HCT116 (cell line): ENCODE measurements at regions not wholly inside any gene's neighbourhood (a gene's known extent, or its start where the extent isn't known, plus 50 kb on each side); places are given as distances from the start of the nearest gene placed in this dataset.

Experiments used
- ATAC-seq: fragments of 200-7000 bp; cut with Tn5 transposase; 2 replicates; pipeline ENCODE4 v1.9.1; 2020; ENCODE audit warnings: mild to moderate bottlenecking, moderate library complexity
- BruUV-seq: library from RNA; stranded (reverse); fragments of 400-500 nt; replicated peaks from 2 replicates; lab custom pipeline; 2021; lab: Mats Ljungman, UMichigan
- CTCF ChIA-PET: fragments of 300-600 bp; sonication (Branson Sonifier 250); formaldehyde crosslinking; loops from one replicate; lab custom pipeline; 2021; ENCODE audit warnings: antibody characterized with exemption; lab: Charles Lee
- POLR2A ChIA-PET: fragments of 300-600, 350-600 bp; sonication (Branson Sonifier 250); formaldehyde crosslinking; loops from one replicate; lab custom pipeline; 2021; ENCODE audit warnings: antibody characterized with exemption; lab: Charles Lee
- RAD21 ChIA-PET, 2 experiments: fragments of 300-600 bp; sonication (Branson Sonifier 250); formaldehyde crosslinking; loops; one replicate each; lab custom pipeline; 2023; ENCODE audit warnings: low total read pairs in 2 of 2; ENCODE audit not compliant: uncharacterized antibody in 2 of 2, unreplicated experiment in 2 of 2, low non-redundant PET in 1 of 2; lab: Charles Lee
- DNase-seq: peaks from one replicate; pipeline ENCODE4 v3.0.0-alpha.2; 2010; ENCODE audit warnings: low read depth, low spot score
- H2AFZ ChIP-seq: fragments of 200-600 bp; shearing (Covaris generic), sonication (generic); 2 replicates; pipeline ENCODE4 v1.6.1; 2017; ENCODE audit warnings: low read depth, mixed run types, mixed read lengths, antibody characterized with exemption, low read length; ENCODE audit not compliant: poor library complexity, severe bottlenecking
- H3K27ac ChIP-seq: 2 replicates; pipeline ENCODE4 v1.5.1; 2012; ENCODE audit warnings: low read depth, low read length
- H3K27me3 ChIP-seq: fragments of 200-600 bp; sonication (generic); 2 replicates; pipeline ENCODE4 v1.6.1; 2016; ENCODE audit warnings: mixed run types, low read length, mixed read lengths; ENCODE audit not compliant: insufficient read depth
- H3K36me3 ChIP-seq, 2 experiments: fragments of 200-500 bp in 1 of 2; fragments of 200-600 bp in 1 of 2; sonication (Bioruptor generic) in 1 of 2; sonication (generic) in 1 of 2; 2 replicates each; pipeline versions ENCODE4 v1.5.1 to v1.6.1; 2014 to 2016; ENCODE audit warnings: low read length in 2 of 2, inconsistent platforms in 1 of 2, mixed read lengths in 1 of 2, mixed run types in 1 of 2; ENCODE audit not compliant: insufficient read depth in 2 of 2, control insufficient read depth in 1 of 2
- H3K4me1 ChIP-seq, 2 experiments: fragments of 200-600 bp in 1 of 2; sonication (generic) in 1 of 2; 2 replicates each; pipeline versions ENCODE4 v1.5.1 to v1.6.1; 2012 to 2017; ENCODE audit warnings: low read length in 2 of 2, inconsistent platforms in 1 of 2, mild to moderate bottlenecking in 1 of 2, mixed read lengths in 1 of 2, mixed run types in 1 of 2, moderate library complexity in 1 of 2; ENCODE audit not compliant: insufficient read depth in 2 of 2, control insufficient read depth in 1 of 2
- H3K4me2 ChIP-seq: fragments of 200-600 bp; sonication (generic); 2 replicates; pipeline ENCODE4 v1.6.1; 2017; ENCODE audit warnings: mixed run types, low read length, mixed read lengths
- H3K4me3 ChIP-seq, 2 experiments: fragments of 200-600 bp in 1 of 2; sonication (generic) in 1 of 2; replicated peaks in 1 of 2; 2 replicates each; pipeline ENCODE4 v1.5.1; 2011 to 2016; ENCODE audit warnings: low read length in 2 of 2, control low read depth in 1 of 2, low read depth in 1 of 2, mild to moderate bottlenecking in 1 of 2, mixed read lengths in 1 of 2, mixed run types in 1 of 2
- H3K79me2 ChIP-seq: fragments of 200-600 bp; sonication (generic); 2 replicates; pipeline ENCODE4 v1.6.1; 2017; ENCODE audit warnings: mild to moderate bottlenecking, mixed run types, low read length, moderate library complexity, mixed read lengths; ENCODE audit not compliant: insufficient read depth
- H3K9ac ChIP-seq: fragments of 200-600 bp; sonication (generic); 2 replicates; pipeline ENCODE4 v1.6.1; 2016; ENCODE audit warnings: low read length, mixed read lengths
- H3K9me2 ChIP-seq: fragments of 200-600 bp; sonication (generic), shearing (Covaris generic); 2 replicates; pipeline ENCODE4 v1.6.1; 2017; ENCODE audit warnings: mixed run types, mild to moderate bottlenecking, moderate library complexity; ENCODE audit not compliant: insufficient read depth
- H3K9me3 ChIP-seq, 2 experiments: fragments of 200-500 bp in 1 of 2; fragments of 200-600 bp in 1 of 2; sonication (Bioruptor generic) in 1 of 2; sonication (generic) in 1 of 2; 2 replicates each; pipeline ENCODE4 v1.6.1; 2014 to 2017; ENCODE audit warnings: low read length in 2 of 2, mixed read lengths in 2 of 2, inconsistent platforms in 1 of 2, low read depth in 1 of 2, mild to moderate bottlenecking in 1 of 2, mixed run types in 1 of 2, moderate library complexity in 1 of 2; ENCODE audit not compliant: control insufficient read depth in 1 of 2, insufficient read depth in 1 of 2
- H4K20me1 ChIP-seq: fragments of 200-600 bp; sonication (generic), shearing (Covaris generic); 2 replicates; pipeline ENCODE4 v1.6.1; 2017; ENCODE audit warnings: mixed run types, mild to moderate bottlenecking, moderate library complexity; ENCODE audit not compliant: insufficient read depth
- CBX3 ChIP-seq: IDR thresholded peaks from 2 replicates; pipeline ENCODE4 v1.6.1; 2012; ENCODE audit warnings: low read depth
- CEBPB ChIP-seq: IDR thresholded peaks from 2 replicates; pipeline ENCODE4 v1.6.1; 2012; ENCODE audit warnings: low read depth
- EGR1 ChIP-seq: IDR thresholded peaks from 2 replicates; pipeline ENCODE4 v1.6.1; 2012; ENCODE audit warnings: low read depth
- ELF1 ChIP-seq: IDR thresholded peaks from 2 replicates; pipeline ENCODE4 v1.6.1; 2012; ENCODE audit warnings: low read depth, borderline replicate concordance
- EZH2 ChIP-seq: fragments of 200-600 bp; sonication (generic); IDR thresholded peaks from 2 replicates; pipeline ENCODE4 v1.6.1; 2017; ENCODE audit warnings: antibody characterized with exemption, mixed run types
- EZH2phosphoT487 ChIP-seq: fragments of 200-600 bp; IDR thresholded peaks from 2 replicates; pipeline ENCODE4 v1.6.1; 2018; ENCODE audit warnings: antibody characterized with exemption, borderline replicate concordance
- JUND ChIP-seq: IDR thresholded peaks from 2 replicates; pipeline ENCODE4 v1.6.1; 2012
- POLR2A ChIP-seq: IDR thresholded peaks from 2 replicates; pipeline ENCODE4 v1.7.0; 2011; ENCODE audit warnings: borderline replicate concordance; ENCODE audit not compliant: insufficient read depth, insufficient read length; ENCODE audit errors: extremely low read depth
- POLR2AphosphoS5 ChIP-seq: IDR thresholded peaks from 2 replicates; pipeline ENCODE4 v1.6.1; 2011; ENCODE audit warnings: mild to moderate bottlenecking, low read depth, low read length, moderate library complexity
- RAD21 ChIP-seq: IDR thresholded peaks from 2 replicates; pipeline ENCODE4 v1.6.1; 2012; ENCODE audit warnings: low read depth, mild to moderate bottlenecking
- SIN3A ChIP-seq: IDR thresholded peaks from 2 replicates; pipeline ENCODE4 v1.6.1; 2012; ENCODE audit warnings: low read depth
- SRF ChIP-seq: IDR thresholded peaks from 2 replicates; pipeline ENCODE4 v1.6.1; 2012; ENCODE audit warnings: low read depth
- TCF7L2 ChIP-seq: IDR thresholded peaks from 2 replicates; pipeline ENCODE4 v1.7.0; 2011; ENCODE audit warnings: borderline replicate concordance, inconsistent platforms; ENCODE audit not compliant: insufficient read depth, insufficient read length; ENCODE audit errors: extremely low read depth
- YY1 ChIP-seq: IDR thresholded peaks from 2 replicates; pipeline ENCODE4 v1.6.1; 2011; ENCODE audit warnings: low read length, low read depth, moderate library complexity, mild to moderate bottlenecking; ENCODE audit not compliant: insufficient replicate concordance; ENCODE audit errors: extremely low read depth
- ZFX ChIP-seq: fragments of 450-650 bp; IDR thresholded peaks from 2 replicates; pipeline ENCODE4 v1.6.1; 2017
- intact Hi-C: fragments of 100-400 bp; cut with micrococcal nuclease; formaldehyde crosslinking; loops from 2 replicates; pipeline ENCODE4 v1.10.0; 2022
- TF ChIP-seq, protein P1 (sequence below), 3 experiments: fragments of 200-600 bp in 1 of 3; sonication (generic) in 1 of 3; IDR thresholded peaks in 2 of 3; conservative IDR thresholded peaks in 1 of 3; 2 replicates each; pipeline ENCODE4 v1.5.1; 2012 to 2017; ENCODE audit warnings: low read depth in 2 of 3, low read length in 2 of 3, antibody characterized with exemption in 1 of 3, borderline replicate concordance in 1 of 3, control low read depth in 1 of 3, mild to moderate bottlenecking in 1 of 3, mixed read lengths in 1 of 3, mixed run types in 1 of 3, moderate library complexity in 1 of 3; ENCODE audit not compliant: insufficient read depth in 1 of 3
- TF ChIP-seq, protein P2 (sequence below): IDR thresholded peaks from 2 replicates; pipeline ENCODE4 v1.6.1; 2012
- TF ChIP-seq, protein P3 (sequence below): IDR thresholded peaks from 2 replicates; pipeline ENCODE4 v1.6.1; 2011; ENCODE audit warnings: mild to moderate bottlenecking, low read length, moderate library complexity; ENCODE audit not compliant: insufficient replicate concordance; ENCODE audit errors: extremely low read depth
- TF ChIP-seq, protein P4 (sequence below): IDR thresholded peaks from 2 replicates; pipeline ENCODE4 v1.6.1; 2012; ENCODE audit warnings: low read depth

DNA sequence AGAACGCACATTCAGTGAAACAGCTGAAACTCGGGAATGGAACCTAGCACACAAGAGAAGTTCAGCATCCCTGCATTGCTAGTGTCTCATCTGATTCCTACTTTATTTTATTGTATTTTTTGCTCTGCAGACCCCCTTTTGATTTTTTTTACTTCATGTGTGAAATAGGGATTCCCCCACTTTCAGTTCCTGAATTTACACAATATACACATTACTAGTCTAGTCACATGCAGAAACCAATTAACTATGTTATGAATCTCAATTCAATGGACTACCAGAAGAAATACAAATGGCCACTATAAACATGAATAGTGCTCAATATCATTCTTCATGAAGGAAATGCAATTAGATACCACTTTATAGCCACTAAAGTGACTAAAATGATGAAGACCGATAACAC is 386.1 kb upstream of the COBL start:
- Histone ChIP-seq H3K27me3 (no peaks in the 10 kb centered on the region), H3K4me3 (no peak overlapping the region), H3K27ac (no peak overlapping the region), H3K4me2 (no peak overlapping the region), H3K9me3 (0 out of 4 replicates have a peak, but pooled peaks cover 0 to 3% of the 10 kb centered on the region in 2 experiments), H3K9ac (no peak overlapping the region), H3K36me3 (no peaks in the 10 kb centered on the region), H3K4me1 (no peaks in the 10 kb centered on the region), H3K79me2 (no peaks in the 10 kb centered on the region), H2AFZ (no peak overlapping the region), H4K20me1 (no peaks in the 10 kb centered on the region), H3K9me2 (no peaks in the 10 kb centered on the region)
- POLR2A ChIA-PET: no interaction called here
- intact Hi-C loops: no loop called here
- BruUV-seq: no TSS peak
- no peak for TF ChIP-seq ZFX
- TF ChIP-seq, protein P1, sequence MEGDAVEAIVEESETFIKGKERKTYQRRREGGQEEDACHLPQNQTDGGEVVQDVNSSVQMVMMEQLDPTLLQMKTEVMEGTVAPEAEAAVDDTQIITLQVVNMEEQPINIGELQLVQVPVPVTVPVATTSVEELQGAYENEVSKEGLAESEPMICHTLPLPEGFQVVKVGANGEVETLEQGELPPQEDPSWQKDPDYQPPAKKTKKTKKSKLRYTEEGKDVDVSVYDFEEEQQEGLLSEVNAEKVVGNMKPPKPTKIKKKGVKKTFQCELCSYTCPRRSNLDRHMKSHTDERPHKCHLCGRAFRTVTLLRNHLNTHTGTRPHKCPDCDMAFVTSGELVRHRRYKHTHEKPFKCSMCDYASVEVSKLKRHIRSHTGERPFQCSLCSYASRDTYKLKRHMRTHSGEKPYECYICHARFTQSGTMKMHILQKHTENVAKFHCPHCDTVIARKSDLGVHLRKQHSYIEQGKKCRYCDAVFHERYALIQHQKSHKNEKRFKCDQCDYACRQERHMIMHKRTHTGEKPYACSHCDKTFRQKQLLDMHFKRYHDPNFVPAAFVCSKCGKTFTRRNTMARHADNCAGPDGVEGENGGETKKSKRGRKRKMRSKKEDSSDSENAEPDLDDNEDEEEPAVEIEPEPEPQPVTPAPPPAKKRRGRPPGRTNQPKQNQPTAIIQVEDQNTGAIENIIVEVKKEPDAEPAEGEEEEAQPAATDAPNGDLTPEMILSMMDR (IDR thresholded peaks at IDR 0.05 in 2 of 3, conservative IDR thresholded peaks at IDR 0.05 in 1 of 3; ENCODE audit: borderline replicate concordance in 1 of 3, insufficient read depth in 1 of 3, low read depth in 2 of 3, low read length in 2 of 3): no peak
- TF ChIP-seq TCF7L2: no peak
- no peak for TF ChIP-seq YY1
- TF ChIP-seq POLR2AphosphoS5: no peak
- TF ChIP-seq JUND: no peak
- TF ChIP-seq ELF1: no peak
- no peak for TF ChIP-seq EZH2
- no peak for TF ChIP-seq SRF
- no peak for TF ChIP-seq RAD21
- no peak for TF ChIP-seq CBX3
- TF ChIP-seq SIN3A: no peak
- TF ChIP-seq, protein P2, sequence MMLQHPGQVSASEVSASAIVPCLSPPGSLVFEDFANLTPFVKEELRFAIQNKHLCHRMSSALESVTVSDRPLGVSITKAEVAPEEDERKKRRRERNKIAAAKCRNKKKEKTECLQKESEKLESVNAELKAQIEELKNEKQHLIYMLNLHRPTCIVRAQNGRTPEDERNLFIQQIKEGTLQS: no peak
- TF ChIP-seq CEBPB: no peak
- no peak for TF ChIP-seq EZH2phosphoT487
- TF ChIP-seq, protein P3, sequence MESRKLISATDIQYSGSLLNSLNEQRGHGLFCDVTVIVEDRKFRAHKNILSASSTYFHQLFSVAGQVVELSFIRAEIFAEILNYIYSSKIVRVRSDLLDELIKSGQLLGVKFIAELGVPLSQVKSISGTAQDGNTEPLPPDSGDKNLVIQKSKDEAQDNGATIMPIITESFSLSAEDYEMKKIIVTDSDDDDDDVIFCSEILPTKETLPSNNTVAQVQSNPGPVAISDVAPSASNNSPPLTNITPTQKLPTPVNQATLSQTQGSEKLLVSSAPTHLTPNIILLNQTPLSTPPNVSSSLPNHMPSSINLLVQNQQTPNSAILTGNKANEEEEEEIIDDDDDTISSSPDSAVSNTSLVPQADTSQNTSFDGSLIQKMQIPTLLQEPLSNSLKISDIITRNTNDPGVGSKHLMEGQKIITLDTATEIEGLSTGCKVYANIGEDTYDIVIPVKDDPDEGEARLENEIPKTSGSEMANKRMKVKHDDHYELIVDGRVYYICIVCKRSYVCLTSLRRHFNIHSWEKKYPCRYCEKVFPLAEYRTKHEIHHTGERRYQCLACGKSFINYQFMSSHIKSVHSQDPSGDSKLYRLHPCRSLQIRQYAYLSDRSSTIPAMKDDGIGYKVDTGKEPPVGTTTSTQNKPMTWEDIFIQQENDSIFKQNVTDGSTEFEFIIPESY: no peak
- TF ChIP-seq, protein P4, sequence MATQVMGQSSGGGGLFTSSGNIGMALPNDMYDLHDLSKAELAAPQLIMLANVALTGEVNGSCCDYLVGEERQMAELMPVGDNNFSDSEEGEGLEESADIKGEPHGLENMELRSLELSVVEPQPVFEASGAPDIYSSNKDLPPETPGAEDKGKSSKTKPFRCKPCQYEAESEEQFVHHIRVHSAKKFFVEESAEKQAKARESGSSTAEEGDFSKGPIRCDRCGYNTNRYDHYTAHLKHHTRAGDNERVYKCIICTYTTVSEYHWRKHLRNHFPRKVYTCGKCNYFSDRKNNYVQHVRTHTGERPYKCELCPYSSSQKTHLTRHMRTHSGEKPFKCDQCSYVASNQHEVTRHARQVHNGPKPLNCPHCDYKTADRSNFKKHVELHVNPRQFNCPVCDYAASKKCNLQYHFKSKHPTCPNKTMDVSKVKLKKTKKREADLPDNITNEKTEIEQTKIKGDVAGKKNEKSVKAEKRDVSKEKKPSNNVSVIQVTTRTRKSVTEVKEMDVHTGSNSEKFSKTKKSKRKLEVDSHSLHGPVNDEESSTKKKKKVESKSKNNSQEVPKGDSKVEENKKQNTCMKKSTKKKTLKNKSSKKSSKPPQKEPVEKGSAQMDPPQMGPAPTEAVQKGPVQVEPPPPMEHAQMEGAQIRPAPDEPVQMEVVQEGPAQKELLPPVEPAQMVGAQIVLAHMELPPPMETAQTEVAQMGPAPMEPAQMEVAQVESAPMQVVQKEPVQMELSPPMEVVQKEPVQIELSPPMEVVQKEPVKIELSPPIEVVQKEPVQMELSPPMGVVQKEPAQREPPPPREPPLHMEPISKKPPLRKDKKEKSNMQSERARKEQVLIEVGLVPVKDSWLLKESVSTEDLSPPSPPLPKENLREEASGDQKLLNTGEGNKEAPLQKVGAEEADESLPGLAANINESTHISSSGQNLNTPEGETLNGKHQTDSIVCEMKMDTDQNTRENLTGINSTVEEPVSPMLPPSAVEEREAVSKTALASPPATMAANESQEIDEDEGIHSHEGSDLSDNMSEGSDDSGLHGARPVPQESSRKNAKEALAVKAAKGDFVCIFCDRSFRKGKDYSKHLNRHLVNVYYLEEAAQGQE: no peak
- TF ChIP-seq POLR2A: no peak
- TF ChIP-seq EGR1: no peak
- DNase-seq (no peak), ATAC-seq (no peak)
- RAD21 ChIA-PET: no interaction called here
- CTCF ChIA-PET: no interaction called here
